Colon (tissue), 2 donors: ENCODE measurements at regions not wholly inside any gene's neighbourhood (a gene's known extent, or its start where the extent isn't known, plus 50 kb on each side); places are given as distances from the start of the nearest gene placed in this dataset.
"Not testable (repeated sequence)": the region's sequence is repeated elsewhere in the genome, so short reads cannot be mapped to it uniquely, and the experiment has no call there.

Experiments used
- FAIRE-seq: peaks from 2 replicates; lab custom pipeline; 2012; peaks lifted over from hg19 to GRCh38; lab: Jason Lieb, UNC
- donor health status: control.
- donor health status: control.

DNA sequence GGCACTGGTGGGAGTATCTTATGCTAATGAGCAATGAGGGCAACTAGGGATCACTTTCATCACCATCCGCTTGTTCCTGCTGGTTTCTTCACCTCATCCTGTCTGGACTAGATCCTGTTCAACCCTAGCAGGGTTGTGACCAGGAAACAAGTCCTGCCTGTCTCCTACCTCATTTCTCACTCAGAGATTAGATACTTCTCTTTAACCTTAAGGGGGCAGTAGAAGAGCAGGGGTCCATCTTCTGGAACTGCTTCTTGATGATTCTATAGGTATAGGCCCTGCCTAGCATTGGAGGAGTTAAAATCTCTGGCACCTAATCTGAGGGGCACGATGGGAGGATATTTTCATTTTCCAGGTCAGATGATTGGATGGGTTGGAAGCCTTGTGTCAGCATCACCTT, 415.5 kb downstream of the TGIF2LX start:
- not testable (repeated sequence) for FAIRE-seq

DNA sequence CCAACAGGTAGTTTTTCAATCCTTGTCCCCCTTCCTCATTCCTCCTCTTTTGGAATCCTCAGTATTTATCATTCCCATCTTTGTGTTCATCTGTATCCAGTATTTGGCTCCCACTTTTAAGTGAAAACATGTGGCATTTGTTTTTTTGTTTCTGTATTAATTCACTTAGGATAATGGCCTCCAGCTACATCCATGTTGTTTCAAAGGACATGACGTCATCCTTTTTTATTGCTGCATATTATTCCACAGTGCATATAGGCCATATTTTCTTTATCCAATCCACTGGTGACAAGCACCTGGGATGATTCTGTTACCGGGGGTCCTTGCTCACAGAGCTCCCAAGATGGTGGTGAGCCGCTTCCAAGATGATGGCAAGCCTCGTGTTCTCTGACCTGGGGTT, 447.9 kb downstream of the TGIF2LX start:
- not testable (repeated sequence) for FAIRE-seq

- FAIRE-seq: not testable (repeated sequence)
Measured at GRCh38 chrX:90398020-90398419, 476.3 kb downstream of the TGIF2LX start.

DNA sequence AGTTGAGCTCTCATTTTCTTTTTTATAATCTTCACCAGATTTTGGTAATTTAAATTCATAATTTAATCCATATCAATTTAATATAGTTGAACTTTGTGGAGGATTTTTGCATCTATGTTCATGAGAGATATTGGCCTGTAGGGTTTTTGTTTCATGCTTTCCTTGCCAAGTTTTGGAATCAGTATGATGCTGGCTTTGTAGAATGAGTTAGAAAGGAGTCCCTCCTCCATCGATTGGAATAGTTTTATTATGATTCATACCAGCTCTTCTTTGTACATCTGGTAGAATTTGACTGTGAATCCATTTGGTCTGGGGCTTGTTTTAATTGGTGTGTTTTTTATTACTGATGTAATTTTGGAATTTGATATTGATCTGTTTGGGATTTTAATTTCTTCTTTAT, 480.5 kb downstream of the TGIF2LX start:
- FAIRE-seq: not testable (repeated sequence)

- FAIRE-seq: not testable (repeated sequence)
Measured at GRCh38 chrX:90403859-90404258, 482.2 kb downstream of the TGIF2LX start.

- FAIRE-seq: not testable (repeated sequence)
Measured at GRCh38 chrX:90404846-90405436, 483.2 kb downstream of the TGIF2LX start.

DNA sequence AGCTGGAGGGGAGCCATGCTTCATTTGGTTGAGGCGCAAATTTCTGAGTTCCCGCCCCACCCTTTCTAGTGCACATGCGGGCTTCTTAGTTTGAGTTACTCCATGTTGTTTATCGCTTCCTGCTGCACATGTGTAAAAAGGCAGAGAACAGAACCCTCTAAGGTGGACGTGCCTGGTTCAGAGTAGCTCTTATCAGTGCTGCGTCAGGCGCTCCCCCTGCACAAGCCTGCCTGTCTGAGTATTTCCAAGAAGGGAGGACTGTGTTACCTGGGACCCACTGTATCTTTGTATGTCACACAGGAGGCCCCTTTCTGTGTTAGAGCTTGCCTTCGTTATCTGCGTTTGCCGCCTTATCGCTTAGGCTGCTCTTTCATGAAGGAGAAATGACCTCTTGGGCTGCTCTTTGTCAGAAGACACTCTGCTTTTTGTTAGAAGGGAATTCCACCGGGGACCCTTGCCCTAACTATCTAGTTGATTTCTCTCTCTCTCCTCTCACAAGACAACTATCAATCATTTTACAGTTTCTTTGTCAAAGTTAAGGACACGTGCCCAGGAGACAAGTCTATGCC, 532.1 kb downstream of the TGIF2LX start:
- not testable (repeated sequence) for FAIRE-seq

- not testable (repeated sequence) for FAIRE-seq
Measured at GRCh38 chrX:90458071-90458899, 536.6 kb downstream of the TGIF2LX start.

DNA sequence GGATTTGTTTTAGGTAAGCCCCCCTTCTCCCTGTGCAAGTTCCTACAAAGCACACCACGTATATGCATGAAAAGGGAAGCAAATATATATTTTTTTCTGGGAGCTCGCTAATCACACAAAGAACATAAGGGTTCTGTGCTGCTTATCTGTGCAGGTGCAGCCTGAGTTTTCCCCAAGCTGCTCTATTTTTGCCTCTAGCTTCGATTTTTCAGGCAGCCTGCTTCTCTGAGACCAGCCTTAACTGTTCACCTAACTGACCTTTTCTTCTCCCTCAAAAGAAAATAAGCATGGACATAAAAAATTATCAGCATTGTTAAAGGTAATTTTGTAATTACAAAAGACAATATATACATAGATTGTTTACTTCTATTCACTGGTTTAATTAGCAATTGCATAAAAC, 552.7 kb downstream of the TGIF2LX start:
- FAIRE-seq: not testable (repeated sequence)

- not testable (repeated sequence) for FAIRE-seq
Measured at GRCh38 chrX:90485406-90485805, 563.7 kb downstream of the TGIF2LX start.

GRCh38 chrX:90521284-90521683, 599.6 kb downstream of the TGIF2LX start:
- not testable (repeated sequence) for FAIRE-seq

DNA sequence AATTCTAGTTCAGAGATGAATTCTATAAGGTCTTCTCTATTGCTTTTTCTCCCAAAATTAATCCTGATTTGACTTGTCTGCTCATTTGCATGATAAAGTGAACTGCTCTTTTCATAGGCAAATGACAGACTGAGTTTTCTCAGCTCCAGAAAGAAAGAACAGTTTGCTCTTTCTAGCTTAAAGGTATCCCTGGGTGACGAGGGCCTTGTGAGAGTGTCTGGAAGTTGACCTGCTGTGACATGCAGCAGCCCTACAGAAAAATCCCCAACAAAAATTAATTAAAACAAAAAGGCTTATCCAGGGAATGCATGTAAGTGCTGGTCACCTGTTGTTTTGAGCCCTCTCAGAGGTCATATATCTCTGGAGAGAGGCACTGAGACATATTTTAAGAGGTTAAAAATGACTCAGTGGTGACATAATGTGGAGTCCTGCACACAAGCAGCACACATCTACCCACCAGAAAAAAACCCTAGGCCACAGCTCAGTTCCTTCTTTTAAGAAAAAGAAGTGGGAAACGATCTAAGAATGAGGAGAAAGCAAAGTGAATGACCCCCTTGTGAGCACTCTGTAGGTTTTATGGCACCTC, 602.8 kb downstream of the TGIF2LX start:
- FAIRE-seq: peak; percentile 28
